GM12878 (cell line): ENCODE measurements at regions not wholly inside any gene's neighbourhood (a gene's known extent, or its start where the extent isn't known, plus 50 kb on each side); places are given as distances from the start of the nearest gene placed in this dataset.

ENCODE experiments used
- ATAC-seq: fragments of 200-7000 bp; cut with Tn5 transposase; 3 replicates; pipeline ENCODE4 v1.9.1; 2020; ENCODE audit warnings: mild to moderate bottlenecking, moderate library complexity
- BruUV-seq: library from RNA; stranded (reverse); fragments of 400-500 nt; replicated peaks from 2 replicates; lab custom pipeline; 2021; lab: Mats Ljungman, UMichigan
- CTCF ChIA-PET: fragments of 300-600 bp; sonication (Branson Sonifier 250); formaldehyde crosslinking; extraction: SDS; loops from one replicate; lab custom pipeline; 2021; ENCODE audit warnings: inconsistent platforms; lab: Yijun Ruan, JAX
- POLR2A ChIA-PET: fragments of 350-600 bp; formaldehyde crosslinking; extraction: SDS; loops from one replicate; lab custom pipeline; 2021; ENCODE audit warnings: inconsistent platforms; lab: Charles Lee
- RAD21 ChIA-PET: fragments of 300-600 bp; sonication (Branson Sonifier 250); formaldehyde crosslinking; loops from one replicate; lab custom pipeline; 2023; ENCODE audit warnings: antibody characterized with exemption; ENCODE audit not compliant: unreplicated experiment; lab: Charles Lee
- SMC1A ChIA-PET: fragments of 300-600 bp; sonication (Branson Sonifier 250); formaldehyde crosslinking; loops from one replicate; lab custom pipeline; 2023; ENCODE audit not compliant: unreplicated experiment, uncharacterized antibody; lab: Charles Lee
- DNase-seq: peaks from one replicate; pipeline ENCODE4 v3.0.0-alpha.2; 2011; ENCODE audit warnings: low read depth, low spot score
- FAIRE-seq: peaks from 3 replicates; lab custom pipeline; 2011; peaks lifted over from hg19 to GRCh38; lab: Jason Lieb, UNC
- H2AFZ ChIP-seq: 2 replicates; pipeline ENCODE4 v1.6.0; 2011; ENCODE audit warnings: low read depth, low read length, control low read depth; ENCODE audit not compliant: control insufficient read depth
- H3K27ac ChIP-seq: 2 replicates; pipeline ENCODE4 v1.5.1; 2011; ENCODE audit warnings: control low read depth; ENCODE audit not compliant: control insufficient read depth, insufficient read depth
- H3K27me3 ChIP-seq, 2 experiments: replicated peaks in 1 of 2; 2 replicates each; pipeline versions ENCODE4 v1.6.0 to v1.6.1; 2011; ENCODE audit warnings: low read length in 1 of 2; ENCODE audit not compliant: control insufficient read depth in 2 of 2, insufficient read depth in 2 of 2
- H3K36me3 ChIP-seq, 2 experiments: 2 replicates each; pipeline ENCODE4 v1.5.1; 2011; ENCODE audit warnings: low read length in 1 of 2; ENCODE audit not compliant: control insufficient read depth in 2 of 2, insufficient read depth in 2 of 2
- H3K4me1 ChIP-seq: 2 replicates; pipeline ENCODE4 v1.6.1; 2011; ENCODE audit warnings: mild to moderate bottlenecking, low read length, moderate library complexity, mixed read lengths; ENCODE audit not compliant: control insufficient read depth, insufficient read depth
- H3K4me2 ChIP-seq: 2 replicates; pipeline ENCODE4 v1.6.0; 2011; ENCODE audit warnings: control low read depth; ENCODE audit not compliant: control insufficient read depth, insufficient read depth
- H3K4me3 ChIP-seq: fragments of 200-600 bp; sonication (generic); 2 replicates; pipeline ENCODE4 v1.5.1; 2016
- H3K79me2 ChIP-seq: 2 replicates; pipeline ENCODE4 v1.6.0; 2011; ENCODE audit warnings: low read length; ENCODE audit not compliant: control insufficient read depth, insufficient read depth
- H3K9ac ChIP-seq: 2 replicates; pipeline ENCODE4 v1.8.0; 2011; ENCODE audit warnings: low read length, control low read depth, mixed read lengths; ENCODE audit not compliant: control insufficient read depth, insufficient read depth
- H3K9me3 ChIP-seq: replicated peaks from 3 replicates; pipeline ENCODE4 v1.5.1; 2011; ENCODE audit warnings: mild to moderate bottlenecking, low read length; ENCODE audit not compliant: control insufficient read depth, insufficient read depth
- H4K20me1 ChIP-seq: 2 replicates; pipeline ENCODE4 v1.6.0; 2011; ENCODE audit not compliant: control insufficient read depth, insufficient read depth
- ATF2 ChIP-seq: IDR thresholded peaks from 2 replicates; pipeline ENCODE4 v1.6.1; 2012; ENCODE audit warnings: low read length, inconsistent platforms
- CTCF ChIP-seq, 3 experiments: IDR thresholded peaks in 2 of 3; conservative IDR thresholded peaks in 1 of 3; 2 replicates each; pipeline ENCODE4 v1.5.1; 2011; ENCODE audit warnings: low read depth in 3 of 3, low read length in 3 of 3, mild to moderate bottlenecking in 3 of 3, control low read depth in 2 of 3, moderate library complexity in 2 of 3, inconsistent platforms in 1 of 3, mixed read lengths in 1 of 3; ENCODE audit not compliant: control insufficient read depth in 2 of 3, insufficient read depth in 1 of 3; ENCODE audit errors: extremely low read depth in 1 of 3
- EED ChIP-seq: sonication (generic); IDR thresholded peaks from 2 replicates; pipeline ENCODE4 v1.6.1; 2016; ENCODE audit warnings: antibody characterized with exemption, low read depth
- GATAD2B ChIP-seq: fragments of 450-650 bp; conservative IDR thresholded peaks from 2 replicates; pipeline ENCODE4 v1.6.1; 2017; ENCODE audit warnings: low read depth, mild to moderate bottlenecking, moderate library complexity
- HCFC1 ChIP-seq: fragments of 150-350 bp; IDR thresholded peaks from 2 replicates; pipeline ENCODE4 v1.6.1; 2014; ENCODE audit warnings: low read length
- MYC ChIP-seq: IDR thresholded peaks from 2 replicates; pipeline ENCODE4 v1.6.1; 2011; ENCODE audit warnings: mild to moderate bottlenecking, low read length, moderate library complexity, inconsistent platforms; ENCODE audit not compliant: insufficient read depth, insufficient replicate concordance, insufficient read length, severe bottlenecking
- PAX5 ChIP-seq: IDR thresholded peaks from 2 replicates; pipeline ENCODE4 v1.6.1; 2011; ENCODE audit warnings: low read depth, low read length, borderline replicate concordance
- RAD21 ChIP-seq: IDR thresholded peaks from 2 replicates; pipeline ENCODE4 v1.6.1; 2011; ENCODE audit warnings: mild to moderate bottlenecking, low read depth, low read length, moderate library complexity; ENCODE audit not compliant: insufficient read depth
- ZBTB40 ChIP-seq: fragments of 450-650 bp; IDR thresholded peaks from 2 replicates; pipeline ENCODE4 v1.6.1; 2016; ENCODE audit warnings: mild to moderate bottlenecking, moderate library complexity, borderline replicate concordance
- WGBS: methylation state at CpG from one replicate; pipeline ENCODE4 v1.1.6; 2016; ENCODE audit warnings: low lambda C conversion rate; ENCODE audit not compliant: insufficient replicate concordance, insufficient coverage; ENCODE audit errors: missing lambda C conversion rate; 5-methylcytosine and 5-hydroxymethylcytosine counted together
- in situ Hi-C: fragments of 300-500 bp; cut with MboI; formaldehyde crosslinking; loops from 9 replicates; pipeline ENCODE4 v1.14.3; 2018; ENCODE audit warnings: mixed read lengths
- intact Hi-C: fragments of 100-400 bp; cut with micrococcal nuclease; formaldehyde crosslinking; loops from one replicate; pipeline ENCODE4 v1.14.2; 2022; ENCODE audit not compliant: unreplicated experiment
- TF ChIP-seq, protein P1 (sequence below): fragments of 450-650 bp; IDR thresholded peaks from 2 replicates; pipeline ENCODE4 v1.6.1; 2014; ENCODE audit warnings: mild to moderate bottlenecking

DNA sequence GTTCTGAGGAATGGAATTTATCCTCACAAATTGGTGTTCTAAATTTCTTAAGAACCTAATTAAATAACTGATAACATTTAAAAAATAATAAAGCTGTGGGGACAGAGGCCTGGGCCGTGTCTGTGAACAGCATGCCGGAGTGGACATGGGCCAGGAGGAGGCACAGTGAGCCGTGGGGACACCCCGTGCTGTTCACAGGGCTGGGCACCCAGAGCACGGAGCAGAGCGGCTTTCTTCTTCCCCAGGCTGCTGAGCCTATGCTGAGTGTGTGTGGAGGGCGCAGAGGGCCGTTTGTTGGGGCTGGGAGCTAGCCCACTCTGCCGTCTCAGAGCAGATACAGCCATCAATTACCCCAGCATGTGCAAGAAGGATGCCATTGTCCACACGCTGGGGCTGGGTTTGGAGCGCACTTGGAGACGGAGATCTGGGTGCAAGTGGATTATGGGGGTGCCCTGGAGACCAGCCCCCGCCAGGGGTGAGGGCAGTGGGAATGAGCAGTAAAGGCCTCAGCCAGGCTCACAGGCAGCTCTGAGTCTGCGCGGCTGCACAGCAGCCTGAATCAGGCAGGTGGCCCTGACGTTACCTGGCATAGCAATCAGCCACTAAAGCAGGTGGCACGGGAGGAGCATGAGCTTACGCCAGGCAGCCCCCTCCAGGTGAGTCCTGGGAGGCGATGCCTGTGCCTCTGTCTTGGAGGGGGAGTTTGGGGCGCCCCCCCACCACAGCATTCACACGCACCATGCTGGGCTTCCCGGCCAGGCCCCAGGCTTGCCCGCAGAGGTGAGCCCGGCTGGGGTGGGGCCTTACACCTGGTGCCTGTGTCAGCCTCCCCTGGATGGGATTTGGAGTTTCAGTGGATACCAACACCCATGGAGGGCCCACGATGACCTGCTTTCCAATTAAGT lies 52.1 kb upstream of the SLC66A3 start (continued):
- TF ChIP-seq ATF2 (no peak), CTCF (IDR thresholded peaks at IDR 0.05 in 2 of 3, conservative IDR thresholded peaks at IDR 0.05 in 1 of 3; ENCODE audit: control insufficient read depth in 2 of 3, extremely low read depth in 1 of 3, insufficient read depth in 1 of 3, low read depth in 3 of 3, low read length in 3 of 3) (no peak), GATAD2B (no peak)

- Histone ChIP-seq H3K79me2 (no peaks in the 10 kb centered on the region), H3K27me3 (peaks cover 0 to 3% of the 10 kb centered on the region in 2 experiments; a peak in 1 of 4 replicates), H3K4me2 (peak overlapping the region; percentile 69), H3K27ac (0 out of 2 replicates have a peak overlapping the region, but pooled peaks have one; percentile 2), H3K9me3 (no peaks in the 10 kb centered on the region; the same call in 1 of the 3 replicates), H4K20me1 (no peaks in the 10 kb centered on the region), H3K36me3 (no peaks in the 10 kb centered on the region), H3K4me1 (peaks cover 20% of the 10 kb centered on the region), H3K4me3 (no peak overlapping the region), H3K9ac (no peak overlapping the region), H2AFZ (no peak overlapping the region)
- ATAC-seq: peak; percentile 73
- SMC1A ChIA-PET: no interaction called here
- in situ Hi-C loops (no loop called here), intact Hi-C loops (no loop called here)
- CTCF ChIA-PET: interaction anchor here (1.7 kb wide), 1 partner anchor 28 kb away, joined by 6 read pairs; a partner anchor contains a TSS
- RAD21 ChIA-PET: interaction anchor here (0.6 kb wide), 1 partner anchor 28 kb away, joined by 3 read pairs; no protein-coding TSS in a partner anchor
- DNase-seq: peak; percentile 83
- POLR2A ChIA-PET: no interaction called here
- WGBS: 9% methylated on average over 18 of the region's 18 CpGs
- FAIRE-seq: peak; percentile 100
- BruUV-seq: no TSS peak
- peak; percentile 24 for TF ChIP-seq MYC
- TF ChIP-seq RAD21: no peak
- peak; percentile 62; the same call in 1 of the 2 replicates for TF ChIP-seq PAX5
- TF ChIP-seq, protein P1, sequence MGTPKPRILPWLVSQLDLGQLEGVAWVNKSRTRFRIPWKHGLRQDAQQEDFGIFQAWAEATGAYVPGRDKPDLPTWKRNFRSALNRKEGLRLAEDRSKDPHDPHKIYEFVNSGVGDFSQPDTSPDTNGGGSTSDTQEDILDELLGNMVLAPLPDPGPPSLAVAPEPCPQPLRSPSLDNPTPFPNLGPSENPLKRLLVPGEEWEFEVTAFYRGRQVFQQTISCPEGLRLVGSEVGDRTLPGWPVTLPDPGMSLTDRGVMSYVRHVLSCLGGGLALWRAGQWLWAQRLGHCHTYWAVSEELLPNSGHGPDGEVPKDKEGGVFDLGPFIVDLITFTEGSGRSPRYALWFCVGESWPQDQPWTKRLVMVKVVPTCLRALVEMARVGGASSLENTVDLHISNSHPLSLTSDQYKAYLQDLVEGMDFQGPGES: no peak
- peak; percentile 66; the same call in 1 of the 2 replicates for TF ChIP-seq HCFC1
- no peak for TF ChIP-seq ZBTB40
- peak; percentile 54 for TF ChIP-seq EED
Observed at GRCh38 chr2:11103984-11104793, 51.1 kb upstream of the SLC66A3 start.
